ENCODE measurements at regions not wholly inside any gene's neighbourhood (a gene's known extent, or its start where the extent isn't known, plus 50 kb on each side); places are given as distances from the start of the nearest gene placed in this dataset.

DNA sequence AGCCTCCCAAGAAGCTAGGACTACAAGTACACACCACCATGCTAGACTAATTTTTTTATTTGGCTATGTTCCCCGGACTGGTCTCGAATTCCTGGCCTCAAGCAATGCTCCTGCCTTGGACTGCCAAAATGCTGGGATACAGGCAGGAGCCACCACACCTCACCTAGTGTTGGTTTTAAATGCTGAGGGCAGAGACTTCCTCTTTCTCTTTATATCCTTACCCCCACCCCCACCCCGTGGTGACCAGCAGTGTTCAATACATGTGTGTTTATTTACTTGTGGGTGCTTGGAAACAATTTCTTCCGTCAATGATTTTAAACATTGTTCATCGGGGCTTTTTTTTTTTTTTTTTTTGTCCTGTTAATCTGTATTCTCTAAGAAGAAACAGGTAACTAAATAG lies 158.9 kb downstream of the ZBTB18 start:
- TF ChIP-seq POLR2A (IDR thresholded peaks at IDR 0.05): no peak
- TF ChIP-seq, protein P1, sequence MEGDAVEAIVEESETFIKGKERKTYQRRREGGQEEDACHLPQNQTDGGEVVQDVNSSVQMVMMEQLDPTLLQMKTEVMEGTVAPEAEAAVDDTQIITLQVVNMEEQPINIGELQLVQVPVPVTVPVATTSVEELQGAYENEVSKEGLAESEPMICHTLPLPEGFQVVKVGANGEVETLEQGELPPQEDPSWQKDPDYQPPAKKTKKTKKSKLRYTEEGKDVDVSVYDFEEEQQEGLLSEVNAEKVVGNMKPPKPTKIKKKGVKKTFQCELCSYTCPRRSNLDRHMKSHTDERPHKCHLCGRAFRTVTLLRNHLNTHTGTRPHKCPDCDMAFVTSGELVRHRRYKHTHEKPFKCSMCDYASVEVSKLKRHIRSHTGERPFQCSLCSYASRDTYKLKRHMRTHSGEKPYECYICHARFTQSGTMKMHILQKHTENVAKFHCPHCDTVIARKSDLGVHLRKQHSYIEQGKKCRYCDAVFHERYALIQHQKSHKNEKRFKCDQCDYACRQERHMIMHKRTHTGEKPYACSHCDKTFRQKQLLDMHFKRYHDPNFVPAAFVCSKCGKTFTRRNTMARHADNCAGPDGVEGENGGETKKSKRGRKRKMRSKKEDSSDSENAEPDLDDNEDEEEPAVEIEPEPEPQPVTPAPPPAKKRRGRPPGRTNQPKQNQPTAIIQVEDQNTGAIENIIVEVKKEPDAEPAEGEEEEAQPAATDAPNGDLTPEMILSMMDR (IDR thresholded peaks at IDR 0.05): no peak
